GM21737 (cell line): ENCODE measurements at regions not wholly inside any gene's neighbourhood (a gene's known extent, or its start where the extent isn't known, plus 50 kb on each side); places are given as distances from the start of the nearest gene placed in this dataset.
"Not testable (repeated sequence)": the region's sequence is repeated elsewhere in the genome, so short reads cannot be mapped to it uniquely, and the experiment has no call there.

Source experiments
- ATAC-seq: cut with Tn5 transposase; IDR thresholded peaks from one replicate; pipeline ENCODE4 v1.9.1; 2021; ENCODE audit warnings: mild to moderate bottlenecking, moderate library complexity; ENCODE audit not compliant: unreplicated experiment

GRCh38 chr4:173722075-173722474 lies 192.0 kb upstream of the HAND2 start:
- no peak for ATAC-seq

GRCh38 chr4:173718504-173718903 lies 188.5 kb upstream of the HAND2 start:
- not testable (repeated sequence) for ATAC-seq

- ATAC-seq: no peak
Measured at GRCh38 chr4:173717581-173717980, 187.6 kb upstream of the HAND2 start.

- ATAC-seq: no peak
Measured at GRCh38 chr4:173714456-173714855, 184.4 kb upstream of the HAND2 start.

- ATAC-seq: no peak
Measured at GRCh38 chr4:173713026-173713425, 183.0 kb upstream of the HAND2 start.

- no peak for ATAC-seq
Measured at GRCh38 chr4:173707658-173708419, 177.8 kb upstream of the HAND2 start.

- ATAC-seq: no peak
Measured at GRCh38 chr4:173704201-173704600, 174.2 kb upstream of the HAND2 start.

- ATAC-seq: no peak
Measured at GRCh38 chr4:173703021-173703420, 173.0 kb upstream of the HAND2 start.

- no peak for ATAC-seq
Measured at GRCh38 chr4:173700650-173701049, 170.6 kb upstream of the HAND2 start.

GRCh38 chr4:173699841-173700475 lies 169.9 kb upstream of the HAND2 start:
- no peak for ATAC-seq

- no peak for ATAC-seq
Measured at GRCh38 chr4:173698557-173699262, 168.7 kb upstream of the HAND2 start.

- ATAC-seq: no peak
Measured at GRCh38 chr4:173697840-173698239, 167.8 kb upstream of the HAND2 start.

- ATAC-seq: no peak
Measured at GRCh38 chr4:173696551-173696950, 166.5 kb upstream of the HAND2 start.

GRCh38 chr4:173696011-173696410 lies 166.0 kb upstream of the HAND2 start:
- no peak for ATAC-seq

- ATAC-seq: no peak
Measured at GRCh38 chr4:173685831-173686210, 155.8 kb upstream of the HAND2 start.

GRCh38 chr4:173685165-173685830 lies 155.3 kb upstream of the HAND2 start:
- ATAC-seq: no peak

GRCh38 chr4:173684223-173684622 lies 154.2 kb upstream of the HAND2 start:
- ATAC-seq: no peak

- no peak for ATAC-seq
Measured at GRCh38 chr4:173682609-173683008, 152.6 kb upstream of the HAND2 start.

- no peak for ATAC-seq
Measured at GRCh38 chr4:173680278-173680677, 150.2 kb upstream of the HAND2 start.

- no peak for ATAC-seq
Measured at GRCh38 chr4:173675446-173675845, 145.4 kb upstream of the HAND2 start.

- no peak for ATAC-seq
Measured at GRCh38 chr4:173669460-173670179, 139.6 kb upstream of the HAND2 start.
